RWPE2 (cell line): ENCODE measurements at regions not wholly inside any gene's neighbourhood (a gene's known extent, or its start where the extent isn't known, plus 50 kb on each side); places are given as distances from the start of the nearest gene placed in this dataset.

ENCODE experiments used
- ATAC-seq: fragments of 200-7000 bp; cut with Tn5 transposase; 3 replicates; pipeline ENCODE4 v1.9.1; 2021; ENCODE audit warnings: low read depth
- DNase-seq: peaks from one replicate; pipeline ENCODE4 v3.0.0-alpha.2; 2020; ENCODE audit warnings: low spot score
- H3K27ac ChIP-seq: fragments of 450-650 bp; 2 replicates; pipeline ENCODE4 v1.5.1; 2017; ENCODE audit warnings: mild to moderate bottlenecking; ENCODE audit not compliant: poor library complexity, severe bottlenecking
- H3K27me3 ChIP-seq: fragments of 250-450 bp; sonication (Bioruptor Pico); 2 replicates; pipeline ENCODE4 v1.5.1; 2021; ENCODE audit warnings: mild to moderate bottlenecking, moderate library complexity; ENCODE audit not compliant: insufficient read depth, poor library complexity, severe bottlenecking
- H3K36me3 ChIP-seq: fragments of 250-450 bp; sonication (Bioruptor Pico); 2 replicates; pipeline ENCODE4 v1.5.1; 2020; ENCODE audit warnings: low read depth, mild to moderate bottlenecking, moderate library complexity
- H3K4me1 ChIP-seq: fragments of 250-450 bp; sonication (Bioruptor Pico); 2 replicates; pipeline ENCODE4 v1.5.1; 2021; ENCODE audit warnings: mild to moderate bottlenecking, moderate library complexity; ENCODE audit not compliant: insufficient read depth, poor library complexity, severe bottlenecking
- H3K4me3 ChIP-seq: fragments of 250-450 bp; sonication (Bioruptor Pico); 2 replicates; pipeline ENCODE4 v1.5.1; 2021; ENCODE audit warnings: mild to moderate bottlenecking, moderate library complexity; ENCODE audit not compliant: severe bottlenecking
- H3K9me3 ChIP-seq: fragments of 250-450 bp; sonication (Bioruptor Pico); 2 replicates; pipeline ENCODE4 v1.5.1; 2021; ENCODE audit warnings: mild to moderate bottlenecking, moderate library complexity; ENCODE audit not compliant: severe bottlenecking
- TF ChIP-seq, protein P1 (sequence below): fragments of 450-650 bp; IDR thresholded peaks from one replicate; pipeline ENCODE4 v1.5.1; 2017; ENCODE audit warnings: mild to moderate bottlenecking, moderate library complexity; ENCODE audit not compliant: poor library complexity, severe bottlenecking

DNA sequence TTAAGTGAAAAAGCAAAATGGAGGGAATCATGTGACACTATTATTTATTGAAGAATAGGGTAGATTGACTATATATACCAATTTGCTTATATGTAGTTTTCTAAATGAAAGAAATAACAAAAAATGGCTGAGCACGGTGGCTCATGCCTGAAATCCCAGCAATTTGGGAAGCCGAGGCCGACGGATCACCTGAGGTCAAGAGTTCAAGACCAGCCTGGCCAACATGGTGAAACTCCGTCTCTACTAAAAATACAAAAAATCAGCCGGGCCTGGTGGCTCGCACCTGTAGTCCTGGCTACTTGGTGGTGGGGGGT is 59.3 kb upstream of the MYCN start:
- Histone ChIP-seq H3K4me1 (no peaks in the 10 kb centered on the region), H3K4me3 (no peak overlapping the region), H3K9me3 (no peaks in the 10 kb centered on the region), H3K36me3 (no peaks in the 10 kb centered on the region), H3K27ac (no peak overlapping the region), H3K27me3 (no peaks in the 10 kb centered on the region)
- no peak for DNase-seq
- TF ChIP-seq, protein P1, sequence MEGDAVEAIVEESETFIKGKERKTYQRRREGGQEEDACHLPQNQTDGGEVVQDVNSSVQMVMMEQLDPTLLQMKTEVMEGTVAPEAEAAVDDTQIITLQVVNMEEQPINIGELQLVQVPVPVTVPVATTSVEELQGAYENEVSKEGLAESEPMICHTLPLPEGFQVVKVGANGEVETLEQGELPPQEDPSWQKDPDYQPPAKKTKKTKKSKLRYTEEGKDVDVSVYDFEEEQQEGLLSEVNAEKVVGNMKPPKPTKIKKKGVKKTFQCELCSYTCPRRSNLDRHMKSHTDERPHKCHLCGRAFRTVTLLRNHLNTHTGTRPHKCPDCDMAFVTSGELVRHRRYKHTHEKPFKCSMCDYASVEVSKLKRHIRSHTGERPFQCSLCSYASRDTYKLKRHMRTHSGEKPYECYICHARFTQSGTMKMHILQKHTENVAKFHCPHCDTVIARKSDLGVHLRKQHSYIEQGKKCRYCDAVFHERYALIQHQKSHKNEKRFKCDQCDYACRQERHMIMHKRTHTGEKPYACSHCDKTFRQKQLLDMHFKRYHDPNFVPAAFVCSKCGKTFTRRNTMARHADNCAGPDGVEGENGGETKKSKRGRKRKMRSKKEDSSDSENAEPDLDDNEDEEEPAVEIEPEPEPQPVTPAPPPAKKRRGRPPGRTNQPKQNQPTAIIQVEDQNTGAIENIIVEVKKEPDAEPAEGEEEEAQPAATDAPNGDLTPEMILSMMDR = no peak
- ATAC-seq = no peak

DNA sequence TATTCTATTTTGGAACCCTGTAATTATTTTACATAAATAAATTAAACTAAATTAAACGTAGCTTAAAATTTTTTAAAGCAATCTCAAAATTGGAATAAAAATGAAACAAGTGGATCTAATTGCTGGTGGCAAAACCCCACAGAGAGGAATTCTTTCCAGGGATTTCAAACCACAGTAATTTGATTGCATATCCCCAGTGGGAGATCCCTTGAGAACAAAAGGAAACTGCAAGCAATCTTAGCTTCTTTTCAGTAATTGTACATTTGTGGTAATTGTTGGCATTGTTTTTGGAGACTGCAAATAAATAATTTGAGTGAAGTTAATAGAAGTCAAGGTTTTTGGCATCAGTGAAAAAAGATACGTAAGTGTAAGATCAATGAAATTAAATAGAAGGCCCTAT is 58.7 kb upstream of the MYCN start:
- Histone ChIP-seq H3K4me3 (no peak overlapping the region), H3K27ac (no peak overlapping the region), H3K36me3 (no peaks in the 10 kb centered on the region), H3K4me1 (no peaks in the 10 kb centered on the region), H3K27me3 (no peaks in the 10 kb centered on the region), H3K9me3 (no peaks in the 10 kb centered on the region)
- TF ChIP-seq, protein P1 = no peak
- DNase-seq (no peak), ATAC-seq (no peak)

- DNase-seq (no peak), ATAC-seq (no peak)
- H3K4me1 ChIP-seq = no peaks in the 10 kb centered on the region
- TF ChIP-seq, protein P1 = no peak
- H3K9me3 ChIP-seq = no peaks in the 10 kb centered on the region
- no peak overlapping the region for H3K27ac ChIP-seq
- H3K4me3 ChIP-seq = no peak overlapping the region
- no peaks in the 10 kb centered on the region for H3K36me3 ChIP-seq
- no peaks in the 10 kb centered on the region for H3K27me3 ChIP-seq
These were observed 57.4 kb upstream of the MYCN start for GRCh38 chr2:15882761-15883497.

DNA sequence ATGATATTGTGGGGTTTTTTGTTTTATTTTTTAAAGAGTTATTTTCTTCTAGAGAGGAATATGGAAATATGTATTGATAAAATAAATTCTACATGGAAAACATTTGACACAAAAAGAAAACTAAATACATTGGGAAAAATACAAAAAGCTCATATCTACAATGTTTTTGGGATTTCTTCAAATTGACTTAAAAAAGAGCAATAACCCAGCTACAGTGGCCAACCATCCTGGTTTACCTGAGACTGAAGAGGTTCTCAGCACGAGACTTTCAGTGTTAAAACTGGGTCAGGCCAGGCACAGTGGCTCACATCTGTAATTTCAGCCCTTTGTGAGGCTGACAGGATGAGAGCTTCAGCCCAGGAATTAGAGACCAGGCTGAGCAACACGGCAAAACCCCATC is 56.7 kb upstream of the MYCN start:
- no peak for DNase-seq
- H3K27me3 ChIP-seq = no peaks in the 10 kb centered on the region
- no peak overlapping the region for H3K4me3 ChIP-seq
- no peak overlapping the region for H3K27ac ChIP-seq
- TF ChIP-seq, protein P1 = no peak
- H3K9me3 ChIP-seq = no peaks in the 10 kb centered on the region
- no peaks in the 10 kb centered on the region for H3K36me3 ChIP-seq
- H3K4me1 ChIP-seq = no peaks in the 10 kb centered on the region
- no peak for ATAC-seq

GRCh38 chr2:15884790-15885189 is 55.6 kb upstream of the MYCN start:
- DNase-seq (no peak), ATAC-seq (no peak)
- Histone ChIP-seq H3K4me1 (no peaks in the 10 kb centered on the region), H3K36me3 (no peaks in the 10 kb centered on the region), H3K27ac (no peak overlapping the region), H3K9me3 (no peaks in the 10 kb centered on the region), H3K4me3 (no peak overlapping the region), H3K27me3 (no peaks in the 10 kb centered on the region)
- TF ChIP-seq, protein P1 = no peak
